ENCODE measurements at regions not wholly inside any gene's neighbourhood (a gene's known extent, or its start where the extent isn't known, plus 50 kb on each side); places are given as distances from the start of the nearest gene placed in this dataset.

DNA sequence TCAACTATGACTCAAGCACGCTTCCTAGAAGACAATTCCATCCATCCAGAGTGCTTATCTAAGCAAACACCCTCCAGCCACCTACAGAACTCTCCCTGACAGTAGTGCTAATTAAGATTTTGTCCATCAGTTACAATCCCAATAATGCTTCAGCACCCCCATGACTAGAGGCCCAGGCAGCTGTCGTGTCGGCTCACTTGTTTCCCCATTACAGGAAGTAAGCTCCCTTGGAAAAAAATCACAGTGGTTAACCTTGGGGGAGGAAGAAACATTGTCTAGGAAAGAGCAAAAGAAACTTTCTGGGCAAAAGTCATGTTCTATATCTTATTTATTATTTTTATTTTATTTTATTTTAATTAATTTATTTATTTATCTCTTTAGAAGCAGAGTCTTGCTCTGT is 108.8 kb upstream of the LPAR1 start:
- Histone ChIP-seq H3K9me3 (no peaks in the 10 kb centered on the region), H3K4me1 (ENCODE audit: low read depth) (no peaks in the 10 kb centered on the region), H3K4me3 (no peak overlapping the region), H3K36me3 (ENCODE audit: low read depth) (no peaks in the 10 kb centered on the region)
- intact Hi-C loops (cut with DNase I, micrococcal nuclease) = no loop called here
- no peak for ATAC-seq
- DNase-seq = no peak
- TF ChIP-seq CTCF (IDR thresholded peaks at IDR 0.05) = no peak

DNA sequence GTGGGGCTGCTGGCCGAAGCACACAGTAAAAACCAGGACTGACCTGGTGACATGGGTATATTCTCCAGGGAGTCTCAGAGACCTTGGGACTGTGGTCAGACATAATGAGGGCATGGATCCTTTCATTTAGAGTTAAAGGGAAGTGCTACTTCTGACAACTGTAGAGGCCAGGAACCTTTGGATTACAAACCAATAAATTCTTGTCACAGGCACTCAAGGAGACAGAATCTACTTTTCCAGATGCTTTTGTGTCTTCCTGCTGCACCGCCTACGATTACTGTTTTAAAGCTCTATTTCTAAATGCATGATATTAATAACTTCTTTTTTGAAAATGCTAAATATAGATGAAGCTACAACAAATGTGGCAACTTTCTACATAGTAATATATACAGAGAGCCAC is 106.5 kb upstream of the LPAR1 start:
- no peak for TF ChIP-seq CTCF (IDR thresholded peaks at IDR 0.05)
- Histone ChIP-seq H3K4me1 (ENCODE audit: low read depth) (no peaks in the 10 kb centered on the region), H3K9me3 (no peaks in the 10 kb centered on the region), H3K36me3 (ENCODE audit: low read depth) (no peaks in the 10 kb centered on the region), H3K4me3 (no peak overlapping the region)
- DNase-seq (no peak), ATAC-seq (no peak)
- intact Hi-C loops (cut with DNase I, micrococcal nuclease) = no loop called here

GRCh38 chr9:111136180-111136579 is 97.9 kb upstream of the LPAR1 start:
- no peak for ATAC-seq
- Histone ChIP-seq H3K4me3 (no peak overlapping the region), H3K9me3 (peaks cover 2% of the 10 kb centered on the region), H3K4me1 (ENCODE audit: low read depth) (no peaks in the 10 kb centered on the region), H3K36me3 (ENCODE audit: low read depth) (no peaks in the 10 kb centered on the region)
- intact Hi-C loops (cut with DNase I, micrococcal nuclease) = no loop called here
- no peak for TF ChIP-seq CTCF (IDR thresholded peaks at IDR 0.05)
- DNase-seq = no peak

GRCh38 chr9:111131211-111131610 is 92.9 kb upstream of the LPAR1 start:
- TF ChIP-seq CTCF (IDR thresholded peaks at IDR 0.05) = no peak
- DNase-seq = no peak
- Histone ChIP-seq H3K4me3 (no peak overlapping the region), H3K9me3 (peaks cover 2% of the 10 kb centered on the region), H3K4me1 (ENCODE audit: low read depth) (no peaks in the 10 kb centered on the region), H3K36me3 (ENCODE audit: low read depth) (no peaks in the 10 kb centered on the region)
- intact Hi-C loops (cut with DNase I, micrococcal nuclease) = no loop called here
- no peak for ATAC-seq

GRCh38 chr9:111120526-111120925 is 82.3 kb upstream of the LPAR1 start:
- TF ChIP-seq CTCF (IDR thresholded peaks at IDR 0.05) = no peak
- no peak overlapping the region for H3K4me3 ChIP-seq
- ATAC-seq (no peak), DNase-seq (no peak)
- intact Hi-C loops (cut with DNase I, micrococcal nuclease) = no loop called here
- H3K4me1 ChIP-seq (ENCODE audit: low read depth) = no peaks in the 10 kb centered on the region
- no peaks in the 10 kb centered on the region for H3K9me3 ChIP-seq
- no peaks in the 10 kb centered on the region for H3K36me3 ChIP-seq (ENCODE audit: low read depth)

GRCh38 chr9:111118256-111118948 is 80.1 kb upstream of the LPAR1 start:
- ATAC-seq (no peak), DNase-seq (no peak)
- Histone ChIP-seq H3K9me3 (no peaks in the 10 kb centered on the region), H3K4me3 (no peak overlapping the region), H3K4me1 (ENCODE audit: low read depth) (no peaks in the 10 kb centered on the region), H3K36me3 (ENCODE audit: low read depth) (no peaks in the 10 kb centered on the region)
- intact Hi-C loops (cut with DNase I, micrococcal nuclease) = no loop called here
- TF ChIP-seq CTCF (IDR thresholded peaks at IDR 0.05) = no peak

Data from mucosa of descending colon (tissue), 3 donors.